Osteoblast (primary cell): ENCODE measurements at regions not wholly inside any gene's neighbourhood (a gene's known extent, or its start where the extent isn't known, plus 50 kb on each side); places are given as distances from the start of the nearest gene placed in this dataset.

Source experiments
- DNase-seq: peaks from one replicate; pipeline ENCODE4 v3.0.0; 2011; ENCODE audit warnings: low spot score, mixed read lengths; ENCODE audit not compliant: insufficient read length; ENCODE audit errors: missing footprints
- H2AFZ ChIP-seq: 2 replicates; pipeline ENCODE4 v1.6.0; 2011; ENCODE audit warnings: mild to moderate bottlenecking, low read length
- H3K27ac ChIP-seq: 2 replicates; pipeline ENCODE4 v1.5.1; 2011; ENCODE audit warnings: mild to moderate bottlenecking, low read depth, low read length, moderate library complexity
- H3K27me3 ChIP-seq: 2 replicates; pipeline ENCODE4 v1.6.0; 2012; ENCODE audit warnings: mild to moderate bottlenecking, control low read depth, inconsistent platforms, low read length, moderate library complexity; ENCODE audit not compliant: insufficient read depth
- H3K36me3 ChIP-seq: 2 replicates; pipeline ENCODE4 v1.5.1; 2011; ENCODE audit warnings: mild to moderate bottlenecking, low read length, control low read depth, moderate library complexity; ENCODE audit not compliant: insufficient read depth
- H3K4me1 ChIP-seq: 2 replicates; pipeline ENCODE4 v1.5.1; 2011; ENCODE audit warnings: mild to moderate bottlenecking, low read length, control low read depth, moderate library complexity; ENCODE audit not compliant: insufficient read depth
- H3K4me2 ChIP-seq: 2 replicates; pipeline ENCODE4 v1.6.0; 2011; ENCODE audit warnings: mild to moderate bottlenecking, low read length; ENCODE audit not compliant: insufficient read depth
- H3K4me3 ChIP-seq: fragments of 200-600 bp; sonication (generic); 3 replicates; pipeline ENCODE4 v1.5.1; 2012; ENCODE audit warnings: mild to moderate bottlenecking, low read length, inconsistent platforms; ENCODE audit not compliant: insufficient read depth
- H3K79me2 ChIP-seq: 2 replicates; pipeline ENCODE4 v1.6.0; 2012; ENCODE audit warnings: mild to moderate bottlenecking, low read length, control low read depth, inconsistent platforms; ENCODE audit not compliant: insufficient read depth
- H3K9me3 ChIP-seq: 2 replicates; pipeline ENCODE4 v1.5.1; 2011; ENCODE audit warnings: low read depth, low read length, control low read depth
- H4K20me1 ChIP-seq: 2 replicates; pipeline ENCODE4 v1.6.0; 2012; ENCODE audit warnings: mild to moderate bottlenecking, low read length, control low read depth; ENCODE audit not compliant: insufficient read depth
- TF ChIP-seq, protein P1 (sequence below): IDR thresholded peaks from 2 replicates; pipeline ENCODE4 v1.5.1; 2011; ENCODE audit warnings: mild to moderate bottlenecking, low read depth, low read length, moderate library complexity; ENCODE audit errors: extremely low read depth

DNA sequence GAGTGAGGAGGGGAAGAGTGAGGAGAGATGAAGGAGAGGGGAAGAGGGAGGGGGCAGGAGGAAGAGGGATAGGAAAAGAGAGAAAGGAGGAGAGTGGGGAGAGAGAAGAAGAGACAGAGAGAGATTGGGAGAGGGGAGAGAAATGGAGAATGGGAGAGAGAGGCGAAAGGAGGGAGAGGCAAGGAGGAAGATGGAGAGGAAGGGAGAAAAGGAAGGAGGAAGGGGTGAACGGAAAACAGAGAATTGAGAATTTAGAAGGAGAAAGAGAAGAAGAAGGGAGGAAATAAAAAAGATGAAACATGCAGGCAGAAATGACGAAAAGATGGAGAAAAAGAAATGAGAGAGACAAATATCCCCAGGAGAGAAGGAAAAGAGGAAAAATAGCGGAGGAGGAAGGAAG, 502.8 kb downstream of the MN1 start:
- no peak overlapping the region for H2AFZ ChIP-seq
- H3K4me3 ChIP-seq = no peak overlapping the region

DNA sequence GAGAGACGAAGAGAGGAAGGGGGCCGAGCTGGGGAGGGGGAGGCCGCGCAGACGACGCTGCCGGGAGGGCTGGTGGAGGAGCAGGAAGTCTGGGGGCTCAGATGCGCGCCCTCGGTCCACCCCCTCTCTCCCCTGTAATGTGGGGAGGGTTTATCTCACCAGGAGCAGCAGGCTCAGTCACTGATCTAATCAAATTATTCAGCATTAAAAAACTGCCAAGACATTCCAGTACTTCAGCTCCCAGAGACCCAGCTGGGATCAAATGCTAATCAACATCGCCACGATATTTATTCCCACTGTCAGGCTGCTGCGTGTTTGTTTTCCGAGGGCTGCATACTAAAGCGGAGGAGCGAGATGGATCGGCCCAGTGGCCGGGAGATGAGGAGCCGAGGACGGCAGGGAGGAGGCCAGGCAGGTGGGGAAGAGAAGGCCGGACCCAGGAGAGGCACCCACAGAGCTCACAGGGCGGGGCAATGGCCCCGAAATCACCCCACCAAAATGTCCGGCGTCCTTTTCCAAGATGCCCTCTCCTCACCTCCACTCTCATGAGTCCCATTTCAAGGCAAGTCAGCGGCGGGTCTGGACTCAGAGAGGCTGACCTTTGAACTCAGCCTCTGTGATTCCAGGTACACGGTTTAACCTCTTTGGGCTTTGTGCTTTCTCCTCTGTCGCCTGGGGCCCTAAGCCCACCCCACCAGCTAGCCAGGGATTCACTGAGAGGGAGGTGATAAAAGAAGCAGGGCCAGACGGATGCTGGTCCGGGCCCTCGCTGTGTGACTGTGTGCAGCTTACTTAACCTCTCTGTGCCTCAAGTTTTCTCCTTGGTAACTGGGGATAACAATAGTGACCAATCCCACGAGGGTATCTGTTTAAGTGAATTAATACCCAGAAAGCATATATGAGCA, 502.1 kb downstream of the MN1 start:
- H2AFZ ChIP-seq = no peak overlapping the region
- DNase-seq = no peak
- no peak overlapping the region for H3K27ac ChIP-seq
- H3K4me3 ChIP-seq = no peak overlapping the region
- no peaks in the 10 kb centered on the region for H3K36me3 ChIP-seq
- peaks cover 12% of the 10 kb centered on the region for H3K27me3 ChIP-seq
- no peaks in the 10 kb centered on the region for H3K79me2 ChIP-seq
- H3K4me2 ChIP-seq = peak overlapping the region; percentile 50
- peaks cover 7% of the 10 kb centered on the region for H3K4me1 ChIP-seq
- H4K20me1 ChIP-seq = no peaks in the 10 kb centered on the region
- no peaks in the 10 kb centered on the region for H3K9me3 ChIP-seq
- TF ChIP-seq, protein P1, sequence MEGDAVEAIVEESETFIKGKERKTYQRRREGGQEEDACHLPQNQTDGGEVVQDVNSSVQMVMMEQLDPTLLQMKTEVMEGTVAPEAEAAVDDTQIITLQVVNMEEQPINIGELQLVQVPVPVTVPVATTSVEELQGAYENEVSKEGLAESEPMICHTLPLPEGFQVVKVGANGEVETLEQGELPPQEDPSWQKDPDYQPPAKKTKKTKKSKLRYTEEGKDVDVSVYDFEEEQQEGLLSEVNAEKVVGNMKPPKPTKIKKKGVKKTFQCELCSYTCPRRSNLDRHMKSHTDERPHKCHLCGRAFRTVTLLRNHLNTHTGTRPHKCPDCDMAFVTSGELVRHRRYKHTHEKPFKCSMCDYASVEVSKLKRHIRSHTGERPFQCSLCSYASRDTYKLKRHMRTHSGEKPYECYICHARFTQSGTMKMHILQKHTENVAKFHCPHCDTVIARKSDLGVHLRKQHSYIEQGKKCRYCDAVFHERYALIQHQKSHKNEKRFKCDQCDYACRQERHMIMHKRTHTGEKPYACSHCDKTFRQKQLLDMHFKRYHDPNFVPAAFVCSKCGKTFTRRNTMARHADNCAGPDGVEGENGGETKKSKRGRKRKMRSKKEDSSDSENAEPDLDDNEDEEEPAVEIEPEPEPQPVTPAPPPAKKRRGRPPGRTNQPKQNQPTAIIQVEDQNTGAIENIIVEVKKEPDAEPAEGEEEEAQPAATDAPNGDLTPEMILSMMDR = no peak

More for the DNA sequence above, 502.8 kb downstream of the MN1 start:
- Histone ChIP-seq H3K9me3 (no peaks in the 10 kb centered on the region), H3K4me1 (peaks cover 7% of the 10 kb centered on the region), H3K79me2 (no peaks in the 10 kb centered on the region), H3K27me3 (peaks cover 12% of the 10 kb centered on the region), H3K36me3 (no peaks in the 10 kb centered on the region), H3K4me2 (peak overlapping the region; percentile 50), H3K27ac (no peak overlapping the region), H4K20me1 (no peaks in the 10 kb centered on the region)
- TF ChIP-seq, protein P1 = no peak
- DNase-seq = no peak

GRCh38 chr22:27300536-27301285, 500.8 kb downstream of the MN1 start:
- no peaks in the 10 kb centered on the region for H3K9me3 ChIP-seq
- H2AFZ ChIP-seq = no peak overlapping the region
- no peak overlapping the region for H3K4me2 ChIP-seq
- no peak for DNase-seq
- TF ChIP-seq, protein P1 = no peak
- H3K27ac ChIP-seq = no peak overlapping the region
- H4K20me1 ChIP-seq = no peaks in the 10 kb centered on the region
- no peaks in the 10 kb centered on the region for H3K36me3 ChIP-seq
- no peaks in the 10 kb centered on the region for H3K79me2 ChIP-seq
- H3K4me3 ChIP-seq = no peak overlapping the region
- H3K27me3 ChIP-seq = peaks cover 7% of the 10 kb centered on the region
- peaks cover 7% of the 10 kb centered on the region for H3K4me1 ChIP-seq

DNA sequence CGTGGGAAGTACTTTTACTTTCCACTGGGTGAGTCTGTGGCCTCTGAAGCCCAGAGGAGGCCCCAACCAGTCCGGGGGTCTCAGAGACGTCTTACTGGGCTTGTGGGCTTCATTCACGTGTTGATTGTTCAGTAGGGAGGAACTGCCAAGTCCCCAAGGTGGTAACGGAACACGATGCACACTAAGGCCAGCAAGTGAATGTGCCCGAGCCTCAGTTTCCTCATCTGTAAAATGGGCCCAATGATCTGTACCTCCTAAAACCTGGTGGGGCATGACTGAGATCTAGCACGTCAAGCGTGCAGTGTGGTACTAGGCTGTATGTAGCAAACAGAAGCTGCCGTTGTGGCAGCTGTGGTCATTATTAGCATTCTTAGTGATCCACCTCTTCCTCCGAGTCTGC, 499.1 kb downstream of the MN1 start:
- TF ChIP-seq, protein P1 = no peak
- Histone ChIP-seq H3K9me3 (no peaks in the 10 kb centered on the region), H2AFZ (no peak overlapping the region), H3K27ac (no peak overlapping the region), H3K36me3 (no peaks in the 10 kb centered on the region), H3K4me1 (peaks cover 6% of the 10 kb centered on the region), H3K4me3 (no peak overlapping the region), H3K79me2 (no peaks in the 10 kb centered on the region), H4K20me1 (no peaks in the 10 kb centered on the region), H3K4me2 (no peak overlapping the region), H3K27me3 (peaks cover 1% of the 10 kb centered on the region)
- no peak for DNase-seq
